ENCODE measurements at regions not wholly inside any gene's neighbourhood (a gene's known extent, or its start where the extent isn't known, plus 50 kb on each side); places are given as distances from the start of the nearest gene placed in this dataset.
A peak's percentile ranks its signal among the peaks of the same experiment; 100 is the strongest.

- no peak for DNase-seq
Observed at GRCh38 chr10:6305401-6306321, 102.9 kb downstream of the PFKFB3 start.

GRCh38 chr10:6306917-6307316, 104.2 kb downstream of the PFKFB3 start:
- no peak for DNase-seq

GRCh38 chr10:6309816-6310215, 107.1 kb downstream of the PFKFB3 start:
- DNase-seq, result no peak

- no peak for DNase-seq
Observed at GRCh38 chr10:6310977-6311376, 108.2 kb downstream of the PFKFB3 start.

GRCh38 chr10:6311700-6312330, 109.1 kb downstream of the PFKFB3 start:
- no peak for DNase-seq

- no peak for DNase-seq
Observed at GRCh38 chr10:6312636-6313035, 109.9 kb downstream of the PFKFB3 start.

- no peak for DNase-seq
Observed at GRCh38 chr10:6313111-6313895, 110.6 kb downstream of the PFKFB3 start.

- DNase-seq, result no peak
Observed at GRCh38 chr10:6314620-6315205, 112.0 kb downstream of the PFKFB3 start.

- no peak for DNase-seq
Observed at GRCh38 chr10:6319119-6319518, 116.4 kb downstream of the PFKFB3 start.

- DNase-seq, result no peak
Observed at GRCh38 chr10:6320320-6321010, 117.7 kb downstream of the PFKFB3 start.

GRCh38 chr10:6321880-6322279, 119.1 kb downstream of the PFKFB3 start:
- no peak for DNase-seq

- no peak for DNase-seq
Observed at GRCh38 chr10:6322805-6323204, 120.1 kb downstream of the PFKFB3 start.

- no peak for DNase-seq
Observed at GRCh38 chr10:6327961-6328698, 125.4 kb downstream of the PFKFB3 start.

- no peak for DNase-seq
Observed at GRCh38 chr10:6328699-6329423, 126.1 kb downstream of the PFKFB3 start.

- DNase-seq, result no peak
Observed at GRCh38 chr10:6333086-6333485, 130.4 kb downstream of the PFKFB3 start.

- no peak for DNase-seq
Observed at GRCh38 chr10:6333973-6334372, 131.2 kb downstream of the PFKFB3 start.

GRCh38 chr10:6336016-6336415, 133.3 kb downstream of the PFKFB3 start:
- no peak for DNase-seq

GRCh38 chr10:6337382-6337781, 134.7 kb downstream of the PFKFB3 start:
- peak; percentile 44 for DNase-seq

- no peak for DNase-seq
Observed at GRCh38 chr10:6338361-6338760, 135.6 kb downstream of the PFKFB3 start.

- DNase-seq, result no peak
Observed at GRCh38 chr10:6339891-6340290, 137.2 kb downstream of the PFKFB3 start.

All from dermis blood vessel endothelial cell (primary cell).